NB4 (cell line): ENCODE measurements at regions not wholly inside any gene's neighbourhood (a gene's known extent, or its start where the extent isn't known, plus 50 kb on each side); places are given as distances from the start of the nearest gene placed in this dataset.

Source experiments
- MYC ChIP-seq: IDR thresholded peaks from 2 replicates; pipeline ENCODE4 v1.6.1; 2011; ENCODE audit warnings: low read depth, low read length
- POLR2A ChIP-seq: IDR thresholded peaks from 2 replicates; pipeline ENCODE4 v1.6.1; 2011; ENCODE audit warnings: mild to moderate bottlenecking; ENCODE audit not compliant: insufficient read length; ENCODE audit errors: extremely low read depth
- TF ChIP-seq, protein P1 (sequence below): IDR thresholded peaks from one replicate; pipeline ENCODE4 v1.5.1; 2012; ENCODE audit warnings: low read depth, low read length
- TF ChIP-seq, protein P2 (sequence below): IDR thresholded peaks from 2 replicates; pipeline ENCODE4 v1.6.1; 2011; ENCODE audit warnings: low read depth, low read length

DNA sequence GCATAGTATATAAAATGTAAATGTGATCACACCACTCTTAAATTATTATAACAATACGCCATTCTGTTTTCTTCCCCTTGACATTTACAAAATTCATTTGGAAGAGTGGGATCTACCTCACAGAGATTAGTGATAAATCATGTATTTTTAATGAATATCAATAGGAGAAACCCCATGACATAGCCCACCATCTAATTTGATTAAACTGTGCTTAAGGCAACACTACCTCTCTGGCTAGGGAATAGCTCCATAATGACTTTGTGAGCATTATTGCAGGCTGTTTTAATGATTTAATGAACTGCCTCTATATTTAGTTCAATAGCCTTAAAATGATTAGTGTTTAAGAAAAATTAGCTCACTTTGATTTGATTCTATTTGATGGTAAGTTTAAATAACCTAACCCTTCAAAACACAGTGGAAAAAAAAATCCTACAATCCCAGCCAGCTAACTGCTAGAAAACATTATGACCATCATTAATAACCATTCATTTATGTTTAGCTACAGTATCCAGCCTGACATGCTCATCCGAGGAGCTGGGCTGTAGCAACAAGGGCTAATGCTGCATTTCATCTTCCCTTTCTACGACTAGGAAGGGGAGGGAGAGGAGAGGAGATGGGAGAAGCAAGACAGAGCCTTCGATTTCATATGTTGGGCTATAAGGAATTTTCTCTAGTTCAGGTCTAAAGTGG is 75.3 kb upstream of the BCL11A start:
- TF ChIP-seq, protein P1, sequence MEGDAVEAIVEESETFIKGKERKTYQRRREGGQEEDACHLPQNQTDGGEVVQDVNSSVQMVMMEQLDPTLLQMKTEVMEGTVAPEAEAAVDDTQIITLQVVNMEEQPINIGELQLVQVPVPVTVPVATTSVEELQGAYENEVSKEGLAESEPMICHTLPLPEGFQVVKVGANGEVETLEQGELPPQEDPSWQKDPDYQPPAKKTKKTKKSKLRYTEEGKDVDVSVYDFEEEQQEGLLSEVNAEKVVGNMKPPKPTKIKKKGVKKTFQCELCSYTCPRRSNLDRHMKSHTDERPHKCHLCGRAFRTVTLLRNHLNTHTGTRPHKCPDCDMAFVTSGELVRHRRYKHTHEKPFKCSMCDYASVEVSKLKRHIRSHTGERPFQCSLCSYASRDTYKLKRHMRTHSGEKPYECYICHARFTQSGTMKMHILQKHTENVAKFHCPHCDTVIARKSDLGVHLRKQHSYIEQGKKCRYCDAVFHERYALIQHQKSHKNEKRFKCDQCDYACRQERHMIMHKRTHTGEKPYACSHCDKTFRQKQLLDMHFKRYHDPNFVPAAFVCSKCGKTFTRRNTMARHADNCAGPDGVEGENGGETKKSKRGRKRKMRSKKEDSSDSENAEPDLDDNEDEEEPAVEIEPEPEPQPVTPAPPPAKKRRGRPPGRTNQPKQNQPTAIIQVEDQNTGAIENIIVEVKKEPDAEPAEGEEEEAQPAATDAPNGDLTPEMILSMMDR: no peak
- TF ChIP-seq POLR2A (no peak), MYC (no peak)
- TF ChIP-seq, protein P2, sequence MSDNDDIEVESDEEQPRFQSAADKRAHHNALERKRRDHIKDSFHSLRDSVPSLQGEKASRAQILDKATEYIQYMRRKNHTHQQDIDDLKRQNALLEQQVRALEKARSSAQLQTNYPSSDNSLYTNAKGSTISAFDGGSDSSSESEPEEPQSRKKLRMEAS: no peak
